Epithelial cell of proximal tubule (primary cell): ENCODE measurements at regions not wholly inside any gene's neighbourhood (a gene's known extent, or its start where the extent isn't known, plus 50 kb on each side); places are given as distances from the start of the nearest gene placed in this dataset.
"Not testable (repeated sequence)": the region's sequence is repeated elsewhere in the genome, so short reads cannot be mapped to it uniquely, and the experiment has no call there.

ENCODE experiments used
- DNase-seq: peaks from one replicate; pipeline ENCODE4 v3.0.0-alpha.2; 2011; ENCODE audit warnings: low read depth
- H3K4me3 ChIP-seq: 2 replicates; pipeline ENCODE4 v1.5.1; 2011; ENCODE audit warnings: low read depth, mild to moderate bottlenecking, low read length
- TF ChIP-seq, protein P1 (sequence below): conservative IDR thresholded peaks from 2 replicates; pipeline ENCODE4 v1.5.1; 2012; ENCODE audit warnings: low read depth, mild to moderate bottlenecking, low read length

DNA sequence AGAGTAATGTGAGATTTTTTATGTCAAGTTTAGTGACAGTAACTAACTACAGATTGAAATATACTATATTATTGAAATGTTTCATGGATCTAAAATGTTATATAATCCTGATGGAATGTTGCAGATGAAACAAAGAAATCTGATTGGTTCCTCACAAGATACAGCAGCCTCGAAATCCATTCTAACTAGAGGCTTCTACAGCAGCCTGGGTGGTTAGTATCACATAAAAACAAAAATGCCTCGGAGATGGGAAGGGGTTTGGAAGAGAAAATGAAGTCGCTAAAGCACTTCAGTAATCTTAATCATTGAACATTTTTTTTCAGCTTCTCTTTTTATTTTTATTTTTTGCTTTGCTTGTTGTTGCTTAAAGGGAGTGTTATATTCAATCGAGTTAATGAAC is 75.2 kb downstream of the TANC2 start:
- TF ChIP-seq, protein P1, sequence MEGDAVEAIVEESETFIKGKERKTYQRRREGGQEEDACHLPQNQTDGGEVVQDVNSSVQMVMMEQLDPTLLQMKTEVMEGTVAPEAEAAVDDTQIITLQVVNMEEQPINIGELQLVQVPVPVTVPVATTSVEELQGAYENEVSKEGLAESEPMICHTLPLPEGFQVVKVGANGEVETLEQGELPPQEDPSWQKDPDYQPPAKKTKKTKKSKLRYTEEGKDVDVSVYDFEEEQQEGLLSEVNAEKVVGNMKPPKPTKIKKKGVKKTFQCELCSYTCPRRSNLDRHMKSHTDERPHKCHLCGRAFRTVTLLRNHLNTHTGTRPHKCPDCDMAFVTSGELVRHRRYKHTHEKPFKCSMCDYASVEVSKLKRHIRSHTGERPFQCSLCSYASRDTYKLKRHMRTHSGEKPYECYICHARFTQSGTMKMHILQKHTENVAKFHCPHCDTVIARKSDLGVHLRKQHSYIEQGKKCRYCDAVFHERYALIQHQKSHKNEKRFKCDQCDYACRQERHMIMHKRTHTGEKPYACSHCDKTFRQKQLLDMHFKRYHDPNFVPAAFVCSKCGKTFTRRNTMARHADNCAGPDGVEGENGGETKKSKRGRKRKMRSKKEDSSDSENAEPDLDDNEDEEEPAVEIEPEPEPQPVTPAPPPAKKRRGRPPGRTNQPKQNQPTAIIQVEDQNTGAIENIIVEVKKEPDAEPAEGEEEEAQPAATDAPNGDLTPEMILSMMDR = no peak
- no peak for DNase-seq
- no peak overlapping the region for H3K4me3 ChIP-seq

- TF ChIP-seq, protein P1 = no peak
- H3K4me3 ChIP-seq = no peak overlapping the region
These were observed 75.7 kb downstream of the TANC2 start for GRCh38 chr17:63041722-63042121.

GRCh38 chr17:63042256-63042812 is 76.3 kb downstream of the TANC2 start:
- no peak overlapping the region for H3K4me3 ChIP-seq
- DNase-seq = no peak
- TF ChIP-seq, protein P1 = no peak

More at GRCh38 chr17:63041722-63042121, 75.7 kb downstream of the TANC2 start:
- no peak for DNase-seq

- not testable (repeated sequence) for DNase-seq, H3K4me3 ChIP-seq
These were observed 91.5 kb downstream of the TANC2 start for GRCh38 chr17:63057560-63057959.

DNA sequence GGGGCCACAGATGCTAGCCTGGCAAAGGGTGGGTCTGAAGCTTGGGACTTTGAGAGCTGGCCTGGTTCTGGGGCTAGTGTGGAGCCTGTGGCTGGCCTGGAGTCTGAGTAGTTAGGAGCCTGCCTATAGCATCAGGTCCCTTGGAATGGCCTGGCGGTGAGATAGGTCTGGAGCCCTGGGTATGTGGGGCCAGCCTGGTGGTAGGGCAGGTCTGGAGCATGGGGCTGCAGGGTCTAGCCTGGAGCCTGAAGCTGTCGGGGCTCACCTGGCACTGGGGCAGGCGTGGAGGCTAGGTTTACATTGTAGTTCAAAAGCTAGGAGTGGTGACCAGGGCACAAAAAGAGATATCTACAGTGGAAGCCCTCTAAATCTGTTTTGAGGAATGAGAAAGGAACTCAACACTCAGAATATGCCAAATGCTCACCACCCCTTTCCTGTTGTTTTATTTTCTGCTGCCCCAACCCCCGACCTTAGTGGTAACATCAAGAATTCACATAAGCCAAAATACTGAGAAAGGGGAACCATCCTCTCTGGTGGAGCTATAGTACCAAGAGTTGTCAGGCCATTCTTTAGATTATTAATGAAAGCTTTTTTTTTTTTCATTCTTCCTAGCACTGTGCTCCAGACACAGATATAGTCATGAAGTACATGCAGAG is 100.3 kb downstream of the TANC2 start:
- TF ChIP-seq, protein P1 = no peak
- DNase-seq = no peak

GRCh38 chr17:63069245-63069644 is 103.2 kb downstream of the TANC2 start:
- no peak for DNase-seq
- TF ChIP-seq, protein P1 = no peak
- no peak overlapping the region for H3K4me3 ChIP-seq

More for the DNA sequence above, 100.3 kb downstream of the TANC2 start:
- H3K4me3 ChIP-seq = no peak overlapping the region

DNA sequence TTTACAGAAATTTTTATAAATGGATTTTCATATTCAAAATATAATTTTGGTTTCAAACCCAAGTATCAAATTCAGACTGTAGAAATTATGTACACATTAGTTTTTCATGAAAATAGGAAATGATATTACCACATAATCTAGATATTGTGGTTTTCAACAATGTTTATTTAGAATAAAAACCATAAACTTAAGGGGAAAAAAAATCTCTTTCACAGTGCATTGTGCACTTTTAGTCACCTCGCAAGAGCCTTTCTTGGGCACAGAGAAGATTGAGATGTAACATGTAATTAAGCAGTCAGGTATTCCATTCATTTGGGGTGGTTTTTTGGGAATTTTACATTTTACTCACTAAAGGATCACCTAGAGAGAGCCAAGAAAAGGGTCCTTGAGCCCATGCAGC is 104.0 kb downstream of the TANC2 start:
- H3K4me3 ChIP-seq = no peak overlapping the region
- DNase-seq = no peak
- TF ChIP-seq, protein P1 = no peak
